ENCODE measurements at regions not wholly inside any gene's neighbourhood (a gene's known extent, or its start where the extent isn't known, plus 50 kb on each side); places are given as distances from the start of the nearest gene placed in this dataset.

DNA sequence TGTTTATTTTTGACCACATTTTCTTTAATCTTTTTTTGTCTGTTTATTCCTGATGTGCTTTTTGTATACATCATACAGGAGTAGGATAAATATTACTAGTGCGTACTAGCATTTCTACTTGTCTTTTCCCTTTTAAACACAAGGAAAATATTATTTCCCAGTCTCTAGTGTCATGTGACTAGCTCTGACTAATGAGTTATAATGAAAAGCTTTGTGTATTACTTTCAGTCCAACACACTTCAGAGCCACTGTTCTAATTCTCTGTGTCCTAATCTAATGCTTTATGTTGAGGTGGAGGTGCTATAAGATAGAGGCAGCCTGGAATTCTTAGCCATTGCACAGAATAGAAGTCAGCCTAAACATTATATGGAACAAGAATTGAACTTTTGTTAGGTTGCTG lies 65.0 kb upstream of the RAB18 start:
- TF ChIP-seq POLR2A (IDR thresholded peaks at IDR 0.05), result no peak
- TF ChIP-seq, protein P1, sequence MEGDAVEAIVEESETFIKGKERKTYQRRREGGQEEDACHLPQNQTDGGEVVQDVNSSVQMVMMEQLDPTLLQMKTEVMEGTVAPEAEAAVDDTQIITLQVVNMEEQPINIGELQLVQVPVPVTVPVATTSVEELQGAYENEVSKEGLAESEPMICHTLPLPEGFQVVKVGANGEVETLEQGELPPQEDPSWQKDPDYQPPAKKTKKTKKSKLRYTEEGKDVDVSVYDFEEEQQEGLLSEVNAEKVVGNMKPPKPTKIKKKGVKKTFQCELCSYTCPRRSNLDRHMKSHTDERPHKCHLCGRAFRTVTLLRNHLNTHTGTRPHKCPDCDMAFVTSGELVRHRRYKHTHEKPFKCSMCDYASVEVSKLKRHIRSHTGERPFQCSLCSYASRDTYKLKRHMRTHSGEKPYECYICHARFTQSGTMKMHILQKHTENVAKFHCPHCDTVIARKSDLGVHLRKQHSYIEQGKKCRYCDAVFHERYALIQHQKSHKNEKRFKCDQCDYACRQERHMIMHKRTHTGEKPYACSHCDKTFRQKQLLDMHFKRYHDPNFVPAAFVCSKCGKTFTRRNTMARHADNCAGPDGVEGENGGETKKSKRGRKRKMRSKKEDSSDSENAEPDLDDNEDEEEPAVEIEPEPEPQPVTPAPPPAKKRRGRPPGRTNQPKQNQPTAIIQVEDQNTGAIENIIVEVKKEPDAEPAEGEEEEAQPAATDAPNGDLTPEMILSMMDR (IDR thresholded peaks at IDR 0.05), result no peak
